ENCODE measurements at regions not wholly inside any gene's neighbourhood (a gene's known extent, or its start where the extent isn't known, plus 50 kb on each side); places are given as distances from the start of the nearest gene placed in this dataset.

DNA sequence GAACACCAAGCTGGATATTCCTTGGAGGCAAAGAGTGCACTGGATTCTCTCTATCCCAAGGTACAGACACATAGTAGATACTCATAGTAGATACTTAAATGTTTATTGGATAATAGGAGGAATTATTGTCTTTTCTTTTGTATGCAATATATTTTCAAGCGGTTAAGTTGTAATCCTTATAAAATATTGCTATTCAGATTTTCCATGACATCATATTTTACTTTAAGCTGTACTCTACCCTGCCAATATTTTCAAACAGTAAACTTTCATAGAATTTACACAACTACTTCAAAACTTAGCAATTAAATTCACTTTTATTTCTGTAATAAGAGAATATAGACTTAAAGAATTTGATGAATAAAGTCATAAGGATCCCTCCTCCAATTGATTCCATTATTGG, 546.5 kb upstream of the CAMK1G start:
- DNase-seq (no peak), ATAC-seq (ENCODE audit: low FRiP score) (no peak)
- Histone ChIP-seq H3K4me3 (ENCODE audit: low read length in 2 of 2) (no peak overlapping the region), H3K36me3 (ENCODE audit: control insufficient read depth in 1 of 2, insufficient read depth in 2 of 2, low read length in 1 of 2) (no peaks in the 10 kb centered on the region), H3K4me1 (ENCODE audit: control insufficient read depth in 1 of 2, insufficient read depth in 2 of 2, low read length in 2 of 2) (no peaks in the 10 kb centered on the region), H3K27ac (ENCODE audit: low read depth in 1 of 2, low read length in 2 of 2) (no peak overlapping the region), H3K9me3 (ENCODE audit: control insufficient read depth, low read length) (peaks cover 2% of the 10 kb centered on the region), H3K27me3 (ENCODE audit: control insufficient read depth in 1 of 2, insufficient read depth in 2 of 2, low read length in 1 of 2) (no peaks in the 10 kb centered on the region)
- intact Hi-C loops (cut with DNase I) = no loop called here
- WGBS, 2 donors = 77% methylated on average over 1 of the region's 1 CpG

DNA sequence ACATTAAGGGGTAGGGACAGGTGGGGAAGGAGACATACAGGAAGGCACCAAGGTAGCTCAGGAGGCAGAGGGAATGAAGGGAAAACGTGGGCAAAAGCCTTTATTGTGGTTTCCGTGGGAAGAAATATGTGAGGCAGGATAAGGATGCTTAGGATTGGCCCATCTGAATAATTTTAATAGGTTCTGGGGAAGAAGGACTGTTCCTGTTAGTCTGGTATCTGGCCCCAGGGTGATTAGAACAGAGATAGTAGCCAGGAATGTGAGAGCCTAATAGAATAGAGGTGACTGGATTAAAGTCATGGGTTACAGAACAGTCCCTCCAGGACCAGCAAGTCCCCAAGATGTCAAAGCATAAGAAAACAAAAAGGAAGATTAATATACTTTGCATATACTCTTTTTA, 545.2 kb upstream of the CAMK1G start:
- intact Hi-C loops (cut with DNase I) = no loop called here
- no peak overlapping the region for H3K4me3 ChIP-seq (ENCODE audit: low read length in 2 of 2)
- no peaks in the 10 kb centered on the region for H3K4me1 ChIP-seq (ENCODE audit: control insufficient read depth in 1 of 2, insufficient read depth in 2 of 2, low read length in 2 of 2)
- no peak overlapping the region for H3K27ac ChIP-seq (ENCODE audit: low read depth in 1 of 2, low read length in 2 of 2)
- H3K27me3 ChIP-seq (ENCODE audit: control insufficient read depth in 1 of 2, insufficient read depth in 2 of 2, low read length in 1 of 2) = no peaks in the 10 kb centered on the region
- peaks cover 2% of the 10 kb centered on the region for H3K9me3 ChIP-seq (ENCODE audit: control insufficient read depth, low read length)
- no peak for DNase-seq
- H3K36me3 ChIP-seq (ENCODE audit: control insufficient read depth in 1 of 2, insufficient read depth in 2 of 2, low read length in 1 of 2) = no peaks in the 10 kb centered on the region
- ATAC-seq (ENCODE audit: low FRiP score) = no peak
- WGBS, 2 donors = 36 to 61% methylated on average over 2 of the region's 2 CpGs

DNA sequence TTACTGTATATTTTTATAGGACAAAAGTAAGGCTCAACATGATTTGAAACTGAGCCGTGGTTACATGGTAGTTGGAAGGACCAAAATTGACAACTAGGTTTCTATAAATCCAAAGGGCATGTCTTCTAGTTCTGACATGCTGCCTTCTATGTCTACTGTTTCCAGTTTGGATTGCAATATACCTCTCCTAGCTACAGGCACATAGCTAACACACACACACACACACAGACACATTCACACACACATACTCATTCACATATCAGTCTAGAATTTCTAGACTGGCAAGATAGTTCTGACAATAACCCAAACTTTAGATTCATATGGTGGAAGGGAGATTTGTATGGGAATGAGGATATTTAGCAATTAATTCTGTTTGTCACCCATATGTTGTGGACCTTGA, 544.8 kb upstream of the CAMK1G start:
- no peaks in the 10 kb centered on the region for H3K4me1 ChIP-seq (ENCODE audit: control insufficient read depth in 1 of 2, insufficient read depth in 2 of 2, low read length in 2 of 2)
- WGBS, 2 donors = 89 to 95% methylated on average over 1 of the region's 1 CpG
- no peaks in the 10 kb centered on the region for H3K36me3 ChIP-seq (ENCODE audit: control insufficient read depth in 1 of 2, insufficient read depth in 2 of 2, low read length in 1 of 2)
- no peak overlapping the region for H3K27ac ChIP-seq (ENCODE audit: low read depth in 1 of 2, low read length in 2 of 2)
- H3K27me3 ChIP-seq (ENCODE audit: control insufficient read depth in 1 of 2, insufficient read depth in 2 of 2, low read length in 1 of 2) = no peaks in the 10 kb centered on the region
- intact Hi-C loops (cut with DNase I) = no loop called here
- DNase-seq (no peak), ATAC-seq (ENCODE audit: low FRiP score) (no peak)
- H3K9me3 ChIP-seq (ENCODE audit: control insufficient read depth, low read length) = peaks cover 2% of the 10 kb centered on the region
- H3K4me3 ChIP-seq (ENCODE audit: low read length in 2 of 2) = no peak overlapping the region

GRCh38 chr1:209040351-209040750, 543.2 kb upstream of the CAMK1G start:
- DNase-seq = no peak
- H3K4me3 ChIP-seq (ENCODE audit: low read length in 2 of 2) = no peak overlapping the region
- H3K9me3 ChIP-seq (ENCODE audit: control insufficient read depth, low read length) = peaks cover 2% of the 10 kb centered on the region
- no peaks in the 10 kb centered on the region for H3K36me3 ChIP-seq (ENCODE audit: control insufficient read depth in 1 of 2, insufficient read depth in 2 of 2, low read length in 1 of 2)
- intact Hi-C loops (cut with DNase I) = no loop called here
- WGBS, 2 donors = 93 to 95% methylated on average over 3 of the region's 3 CpGs
- H3K4me1 ChIP-seq (ENCODE audit: control insufficient read depth in 1 of 2, insufficient read depth in 2 of 2, low read length in 2 of 2) = no peaks in the 10 kb centered on the region
- ATAC-seq (ENCODE audit: low FRiP score) = no peak
- no peak overlapping the region for H3K27ac ChIP-seq (ENCODE audit: low read depth in 1 of 2, low read length in 2 of 2)
- no peaks in the 10 kb centered on the region for H3K27me3 ChIP-seq (ENCODE audit: control insufficient read depth in 1 of 2, insufficient read depth in 2 of 2, low read length in 1 of 2)

GRCh38 chr1:209041927-209042326, 541.6 kb upstream of the CAMK1G start:
- intact Hi-C loops (cut with DNase I) = no loop called here
- 90 to 91% methylated on average over 2 of the region's 2 CpGs for whole genome bisulfite sequencing, 2 donors

DNA sequence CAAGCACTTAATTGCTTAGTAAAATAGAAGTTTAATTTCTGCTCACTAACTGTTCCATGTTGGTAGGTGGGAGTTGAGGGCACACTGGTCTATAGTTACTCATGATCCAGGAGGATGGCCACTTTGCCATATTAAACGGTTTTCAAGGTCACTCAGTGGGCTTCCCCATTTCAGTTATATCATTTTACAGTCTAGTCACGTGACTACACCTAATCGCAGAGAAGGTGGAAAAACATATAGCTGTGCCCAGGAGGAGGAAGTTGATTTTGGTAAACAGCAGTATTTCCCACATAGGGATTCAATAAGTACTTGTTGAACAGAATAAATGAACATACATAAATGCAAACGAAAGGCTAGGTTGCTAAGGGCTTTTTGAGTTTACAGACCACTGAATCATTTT, 541.1 kb upstream of the CAMK1G start:
- 93 to 94% methylated on average over 4 of the region's 4 CpGs for WGBS, 2 donors
- Histone ChIP-seq H3K27me3 (ENCODE audit: control insufficient read depth in 1 of 2, insufficient read depth in 2 of 2, low read length in 1 of 2) (no peaks in the 10 kb centered on the region), H3K4me1 (ENCODE audit: control insufficient read depth in 1 of 2, insufficient read depth in 2 of 2, low read length in 2 of 2) (no peaks in the 10 kb centered on the region), H3K27ac (ENCODE audit: low read depth in 1 of 2, low read length in 2 of 2) (no peak overlapping the region), H3K9me3 (ENCODE audit: control insufficient read depth, low read length) (peaks cover 2% of the 10 kb centered on the region), H3K4me3 (ENCODE audit: low read length in 2 of 2) (no peak overlapping the region), H3K36me3 (ENCODE audit: control insufficient read depth in 1 of 2, insufficient read depth in 2 of 2, low read length in 1 of 2) (no peaks in the 10 kb centered on the region)
- ATAC-seq (ENCODE audit: low FRiP score) (no peak), DNase-seq (no peak)
- intact Hi-C loops (cut with DNase I) = no loop called here

More at GRCh38 chr1:209041927-209042326, 541.6 kb upstream of the CAMK1G start:
- no peaks in the 10 kb centered on the region for H3K4me1 ChIP-seq (ENCODE audit: control insufficient read depth in 1 of 2, insufficient read depth in 2 of 2, low read length in 2 of 2)
- DNase-seq (no peak), ATAC-seq (ENCODE audit: low FRiP score) (no peak)
- no peaks in the 10 kb centered on the region for H3K36me3 ChIP-seq (ENCODE audit: control insufficient read depth in 1 of 2, insufficient read depth in 2 of 2, low read length in 1 of 2)
- H3K9me3 ChIP-seq (ENCODE audit: control insufficient read depth, low read length) = peaks cover 2% of the 10 kb centered on the region
- H3K4me3 ChIP-seq (ENCODE audit: low read length in 2 of 2) = no peak overlapping the region
- H3K27ac ChIP-seq (ENCODE audit: low read depth in 1 of 2, low read length in 2 of 2) = no peak overlapping the region
- no peaks in the 10 kb centered on the region for H3K27me3 ChIP-seq (ENCODE audit: control insufficient read depth in 1 of 2, insufficient read depth in 2 of 2, low read length in 1 of 2)

- Histone ChIP-seq H3K27ac (ENCODE audit: low read depth in 1 of 2, low read length in 2 of 2) (no peak overlapping the region), H3K9me3 (ENCODE audit: control insufficient read depth, low read length) (peaks cover 2% of the 10 kb centered on the region), H3K27me3 (ENCODE audit: control insufficient read depth in 1 of 2, insufficient read depth in 2 of 2, low read length in 1 of 2) (no peaks in the 10 kb centered on the region), H3K4me1 (ENCODE audit: control insufficient read depth in 1 of 2, insufficient read depth in 2 of 2, low read length in 2 of 2) (no peaks in the 10 kb centered on the region), H3K4me3 (ENCODE audit: low read length in 2 of 2) (no peak overlapping the region), H3K36me3 (ENCODE audit: control insufficient read depth in 1 of 2, insufficient read depth in 2 of 2, low read length in 1 of 2) (no peaks in the 10 kb centered on the region)
- ATAC-seq (ENCODE audit: low FRiP score) (no peak), DNase-seq (no peak)
- WGBS, 2 donors = 34 to 46% methylated on average over 4 of the region's 4 CpGs
- intact Hi-C loops (cut with DNase I) = no loop called here
Observed at GRCh38 chr1:209045331-209046057, 538.0 kb upstream of the CAMK1G start.

- intact Hi-C loops (cut with DNase I) = no loop called here
- H3K36me3 ChIP-seq (ENCODE audit: control insufficient read depth in 1 of 2, insufficient read depth in 2 of 2, low read length in 1 of 2) = no peaks in the 10 kb centered on the region
- DNase-seq (no peak), ATAC-seq (ENCODE audit: low FRiP score) (no peak)
- H3K4me1 ChIP-seq (ENCODE audit: control insufficient read depth in 1 of 2, insufficient read depth in 2 of 2, low read length in 2 of 2) = no peaks in the 10 kb centered on the region
- H3K27me3 ChIP-seq (ENCODE audit: control insufficient read depth in 1 of 2, insufficient read depth in 2 of 2, low read length in 1 of 2) = no peaks in the 10 kb centered on the region
- peaks cover 2% of the 10 kb centered on the region for H3K9me3 ChIP-seq (ENCODE audit: control insufficient read depth, low read length)
- H3K4me3 ChIP-seq (ENCODE audit: low read length in 2 of 2) = no peak overlapping the region
- WGBS, 2 donors = 94 to 95% methylated on average over 1 of the region's 1 CpG
- no peak overlapping the region for H3K27ac ChIP-seq (ENCODE audit: low read depth in 1 of 2, low read length in 2 of 2)
Observed at GRCh38 chr1:209046058-209046417, 537.5 kb upstream of the CAMK1G start.

- intact Hi-C loops (cut with DNase I) = no loop called here
- H3K27ac ChIP-seq (ENCODE audit: low read depth in 1 of 2, low read length in 2 of 2) = no peak overlapping the region
- H3K4me3 ChIP-seq (ENCODE audit: low read length in 2 of 2) = no peak overlapping the region
- H3K9me3 ChIP-seq (ENCODE audit: control insufficient read depth, low read length) = peaks cover 1% of the 10 kb centered on the region
- no peaks in the 10 kb centered on the region for H3K4me1 ChIP-seq (ENCODE audit: control insufficient read depth in 1 of 2, insufficient read depth in 2 of 2, low read length in 2 of 2)
- H3K36me3 ChIP-seq (ENCODE audit: control insufficient read depth in 1 of 2, insufficient read depth in 2 of 2, low read length in 1 of 2) = no peaks in the 10 kb centered on the region
- H3K27me3 ChIP-seq (ENCODE audit: control insufficient read depth in 1 of 2, insufficient read depth in 2 of 2, low read length in 1 of 2) = no peaks in the 10 kb centered on the region
- ATAC-seq (ENCODE audit: low FRiP score) (no peak), DNase-seq (no peak)
- 95 to 97% methylated on average over 4 of the region's 4 CpGs for WGBS, 2 donors
Observed at GRCh38 chr1:209046935-209047334, 536.6 kb upstream of the CAMK1G start.
